Neuron (in vitro differentiated cells): ENCODE measurements at regions not wholly inside any gene's neighbourhood (a gene's known extent, or its start where the extent isn't known, plus 50 kb on each side); places are given as distances from the start of the nearest gene placed in this dataset.

ENCODE experiments used
- H2AFZ ChIP-seq: one replicate; pipeline ENCODE4 v1.6.1; 2013; ENCODE audit warnings: low read depth, mild to moderate bottlenecking, inconsistent platforms, low read length, moderate library complexity
- H3K27me3 ChIP-seq: one replicate; pipeline ENCODE4 v1.6.1; 2013; ENCODE audit warnings: low read length; ENCODE audit not compliant: insufficient read depth
- H3K36me3 ChIP-seq: one replicate; pipeline ENCODE4 v1.6.1; 2013; ENCODE audit warnings: low read length; ENCODE audit not compliant: insufficient read depth
- H3K4me1 ChIP-seq: one replicate; pipeline ENCODE4 v1.6.1; 2013; ENCODE audit warnings: low read length; ENCODE audit not compliant: insufficient read depth
- H3K4me3 ChIP-seq: 2 replicates; pipeline ENCODE4 v1.5.1; 2013; ENCODE audit warnings: mild to moderate bottlenecking, low read length, moderate library complexity
- H3K9me3 ChIP-seq: one replicate; pipeline ENCODE4 v1.6.1; 2013; ENCODE audit warnings: low read length

- no peaks in the 10 kb centered on the region for H3K4me1 ChIP-seq
- no peak overlapping the region for H3K4me3 ChIP-seq
- H3K36me3 ChIP-seq, result no peaks in the 10 kb centered on the region
- no peaks in the 10 kb centered on the region for H3K27me3 ChIP-seq
- H3K9me3 ChIP-seq, result peaks cover 2% of the 10 kb centered on the region
- no peak overlapping the region for H2AFZ ChIP-seq
Measured at GRCh38 chr6:15062516-15063252, 183.2 kb upstream of the JARID2 start.

- no peak overlapping the region for H3K4me3 ChIP-seq
- H3K9me3 ChIP-seq, result peaks cover 2% of the 10 kb centered on the region
- no peaks in the 10 kb centered on the region for H3K4me1 ChIP-seq
- H2AFZ ChIP-seq, result no peak overlapping the region
- no peaks in the 10 kb centered on the region for H3K27me3 ChIP-seq
- H3K36me3 ChIP-seq, result no peaks in the 10 kb centered on the region
Measured at GRCh38 chr6:15063253-15063853, 182.5 kb upstream of the JARID2 start.

- Histone ChIP-seq H3K27me3 (no peaks in the 10 kb centered on the region), H2AFZ (no peak overlapping the region), H3K36me3 (no peaks in the 10 kb centered on the region), H3K9me3 (no peaks in the 10 kb centered on the region), H3K4me1 (no peaks in the 10 kb centered on the region), H3K4me3 (no peak overlapping the region)
Measured at GRCh38 chr6:15065261-15065989, 180.4 kb upstream of the JARID2 start.

GRCh38 chr6:15066089-15066758 lies 179.6 kb upstream of the JARID2 start:
- no peak overlapping the region for H2AFZ ChIP-seq
- H3K9me3 ChIP-seq, result no peaks in the 10 kb centered on the region
- no peak overlapping the region for H3K4me3 ChIP-seq
- no peaks in the 10 kb centered on the region for H3K4me1 ChIP-seq
- no peaks in the 10 kb centered on the region for H3K36me3 ChIP-seq
- no peaks in the 10 kb centered on the region for H3K27me3 ChIP-seq

- Histone ChIP-seq H3K27me3 (no peaks in the 10 kb centered on the region), H3K9me3 (no peaks in the 10 kb centered on the region), H3K4me1 (peaks cover 2% of the 10 kb centered on the region), H3K4me3 (no peak overlapping the region), H3K36me3 (no peaks in the 10 kb centered on the region), H2AFZ (no peak overlapping the region)
Measured at GRCh38 chr6:15073344-15073789, 172.5 kb upstream of the JARID2 start.

GRCh38 chr6:15073883-15074465 lies 171.9 kb upstream of the JARID2 start:
- H3K36me3 ChIP-seq, result no peaks in the 10 kb centered on the region
- H3K27me3 ChIP-seq, result no peaks in the 10 kb centered on the region
- H3K4me1 ChIP-seq, result peaks cover 2% of the 10 kb centered on the region
- no peaks in the 10 kb centered on the region for H3K9me3 ChIP-seq
- H3K4me3 ChIP-seq, result no peak overlapping the region
- no peak overlapping the region for H2AFZ ChIP-seq

GRCh38 chr6:15074806-15075205 lies 171.1 kb upstream of the JARID2 start:
- peaks cover 2% of the 10 kb centered on the region for H3K4me1 ChIP-seq
- no peak overlapping the region for H3K4me3 ChIP-seq
- H3K36me3 ChIP-seq, result no peaks in the 10 kb centered on the region
- H3K27me3 ChIP-seq, result no peaks in the 10 kb centered on the region
- H3K9me3 ChIP-seq, result no peaks in the 10 kb centered on the region
- H2AFZ ChIP-seq, result no peak overlapping the region

GRCh38 chr6:15076565-15076964 lies 169.3 kb upstream of the JARID2 start:
- Histone ChIP-seq H3K4me3 (no peak overlapping the region), H3K36me3 (no peaks in the 10 kb centered on the region), H3K4me1 (peaks cover 2% of the 10 kb centered on the region), H2AFZ (no peak overlapping the region), H3K27me3 (no peaks in the 10 kb centered on the region), H3K9me3 (no peaks in the 10 kb centered on the region)

- no peaks in the 10 kb centered on the region for H3K9me3 ChIP-seq
- no peak overlapping the region for H2AFZ ChIP-seq
- H3K4me3 ChIP-seq, result no peak overlapping the region
- no peaks in the 10 kb centered on the region for H3K36me3 ChIP-seq
- no peaks in the 10 kb centered on the region for H3K27me3 ChIP-seq
- H3K4me1 ChIP-seq, result peaks cover 2% of the 10 kb centered on the region
Measured at GRCh38 chr6:15077006-15077405, 168.9 kb upstream of the JARID2 start.

GRCh38 chr6:15077961-15078360 lies 167.9 kb upstream of the JARID2 start:
- Histone ChIP-seq H3K4me1 (peaks cover 2% of the 10 kb centered on the region), H3K9me3 (no peaks in the 10 kb centered on the region), H3K36me3 (no peaks in the 10 kb centered on the region), H3K4me3 (no peak overlapping the region), H3K27me3 (no peaks in the 10 kb centered on the region), H2AFZ (no peak overlapping the region)

- Histone ChIP-seq H2AFZ (no peak overlapping the region), H3K27me3 (no peaks in the 10 kb centered on the region), H3K4me1 (peaks cover 2% of the 10 kb centered on the region), H3K4me3 (no peak overlapping the region), H3K9me3 (no peaks in the 10 kb centered on the region), H3K36me3 (no peaks in the 10 kb centered on the region)
Measured at GRCh38 chr6:15079288-15079817, 166.5 kb upstream of the JARID2 start.

- no peak overlapping the region for H2AFZ ChIP-seq
- H3K4me3 ChIP-seq, result no peak overlapping the region
- H3K27me3 ChIP-seq, result no peaks in the 10 kb centered on the region
- H3K4me1 ChIP-seq, result peaks cover 2% of the 10 kb centered on the region
- no peaks in the 10 kb centered on the region for H3K9me3 ChIP-seq
- H3K36me3 ChIP-seq, result no peaks in the 10 kb centered on the region
Measured at GRCh38 chr6:15080895-15081294, 165.0 kb upstream of the JARID2 start.
